CD4-positive, alpha-beta T cell treated with Interleukin-4 for 4 hours (primary cell): ENCODE measurements at regions not wholly inside any gene's neighbourhood (a gene's known extent, or its start where the extent isn't known, plus 50 kb on each side); places are given as distances from the start of the nearest gene placed in this dataset.
"Not testable (repeated sequence)": the region's sequence is repeated elsewhere in the genome, so short reads cannot be mapped to it uniquely, and the experiment has no call there.

Source experiments
- DNase-seq: peaks from one replicate; pipeline ENCODE4 v3.0.0-alpha.2; 2020

DNA sequence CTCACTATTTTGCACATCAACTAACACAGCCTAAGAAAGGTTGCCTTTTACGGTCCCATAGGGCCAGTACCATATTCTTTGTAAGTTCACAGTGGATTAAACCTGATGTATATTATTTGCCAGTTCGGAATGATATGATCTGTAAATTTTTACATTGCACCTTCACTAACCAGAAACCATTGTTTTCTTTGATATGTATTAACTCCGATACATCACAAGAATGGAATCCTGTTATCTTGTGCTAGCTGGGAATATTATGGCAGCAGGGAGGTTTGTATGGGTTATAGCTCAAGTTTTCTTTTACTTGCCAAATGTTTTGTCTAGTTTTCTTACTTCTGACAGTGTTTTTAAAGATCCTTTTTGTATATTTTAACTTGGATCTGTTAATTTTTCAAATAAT is 51.4 kb upstream of the S1PR1 start:
- DNase-seq = no peak

DNA sequence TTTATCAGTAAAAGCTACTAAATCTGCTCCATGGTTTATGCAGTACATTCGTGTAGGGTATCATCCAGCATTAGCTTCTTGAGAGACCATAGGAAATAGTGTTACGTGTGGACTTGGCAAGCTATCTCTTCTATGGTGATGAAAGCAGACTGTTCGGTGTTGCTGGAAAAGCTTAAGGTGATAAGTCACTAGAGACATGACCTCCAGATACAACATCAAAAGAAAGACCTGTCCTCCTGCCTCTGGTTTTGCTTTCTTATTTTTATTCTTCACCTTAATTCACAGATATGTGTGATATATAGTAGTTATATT is 53.5 kb upstream of the S1PR1 start:
- no peak for DNase-seq

DNA sequence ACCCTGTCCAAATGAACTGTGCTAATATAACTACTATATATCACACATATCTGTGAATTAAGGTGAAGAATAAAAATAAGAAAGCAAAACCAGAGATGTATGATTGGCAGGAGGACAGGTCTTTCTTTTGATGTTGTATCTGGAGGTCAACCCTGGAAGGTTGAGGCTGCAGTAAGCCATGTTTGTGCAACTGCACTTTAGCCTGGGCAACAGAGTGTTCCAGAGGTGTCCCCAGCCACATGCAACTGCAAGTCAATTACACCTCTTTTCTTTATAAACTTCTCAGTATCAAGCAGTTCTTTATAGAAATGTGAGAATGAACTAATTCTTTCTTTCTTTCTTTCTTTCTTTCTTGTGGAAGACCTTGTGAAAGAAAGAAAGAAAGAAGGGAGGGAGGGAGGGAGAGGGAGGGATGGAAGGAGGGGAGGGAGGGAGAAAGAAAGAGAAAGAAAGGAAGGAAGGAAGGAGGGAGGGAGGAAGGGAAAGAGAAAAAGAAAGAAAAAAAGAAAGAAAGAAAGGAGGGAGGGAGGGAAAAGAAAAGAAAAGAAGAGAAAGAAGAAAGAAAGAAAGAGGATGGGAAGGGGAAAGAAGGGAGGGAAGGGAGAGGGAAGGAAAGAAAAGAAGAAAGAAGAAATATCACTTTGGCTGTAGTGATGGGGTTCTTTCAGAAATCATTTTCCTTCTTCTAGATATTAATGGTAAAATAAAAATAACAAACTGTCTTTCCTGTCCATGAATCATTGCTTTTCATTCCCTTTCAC is 54.0 kb upstream of the S1PR1 start:
- no peak for DNase-seq

DNA sequence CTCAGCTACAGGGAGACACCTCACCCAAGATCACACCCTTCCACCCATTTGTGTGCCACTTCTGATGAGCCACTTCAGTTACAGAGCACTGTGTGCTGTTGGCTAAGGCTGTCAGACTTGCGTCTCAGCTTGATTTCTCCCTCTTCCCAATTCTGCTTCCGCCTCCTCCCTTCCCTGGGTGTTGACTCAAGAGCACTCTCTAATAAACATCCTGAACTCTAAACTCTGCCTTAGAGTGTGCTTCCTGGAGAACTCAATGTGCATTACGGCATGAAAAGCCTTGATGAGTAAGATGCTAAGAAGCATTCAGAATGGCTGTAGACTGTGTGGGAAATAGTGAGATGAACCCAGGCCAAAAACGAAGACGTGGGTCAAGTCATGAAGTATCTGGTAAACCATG is 54.9 kb upstream of the S1PR1 start:
- DNase-seq = no peak

DNA sequence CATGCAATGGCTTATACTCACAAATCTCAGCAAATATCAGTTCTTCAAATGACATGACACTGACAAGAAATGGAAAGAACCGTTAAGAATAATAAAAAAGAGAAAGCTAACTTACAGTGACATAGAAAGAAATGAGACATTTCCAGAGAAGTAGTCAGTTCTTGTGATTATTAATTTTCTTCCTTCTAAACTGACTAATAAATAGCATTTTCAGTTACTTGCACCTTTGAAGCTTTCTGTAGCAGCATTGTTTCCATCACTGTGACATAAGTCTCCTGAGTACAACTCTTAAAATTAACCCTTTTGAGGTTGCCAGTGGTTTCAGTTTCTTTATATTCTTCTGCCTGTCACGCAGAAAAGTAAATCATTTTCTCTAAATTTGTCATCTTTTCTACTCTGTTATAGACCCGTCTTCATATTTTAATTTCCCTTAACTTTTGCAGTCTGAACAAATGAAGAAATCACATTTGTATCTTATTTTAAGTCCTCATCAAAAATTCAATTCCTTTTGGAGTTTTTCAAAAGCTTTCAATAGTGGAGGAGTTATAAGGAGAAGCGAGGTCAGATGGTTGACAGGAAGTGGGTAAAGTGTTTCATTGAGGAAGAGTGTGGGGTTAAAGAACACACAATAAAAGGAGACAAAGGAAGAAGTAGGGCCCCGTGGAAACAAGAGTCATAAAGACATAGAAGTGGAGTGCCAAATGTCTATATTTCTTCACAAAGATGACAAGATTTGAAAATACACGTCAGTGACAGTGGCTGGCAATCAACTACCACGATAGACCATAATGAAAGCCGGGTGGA is 57.9 kb upstream of the S1PR1 start:
- peak; percentile 53 for DNase-seq

DNA sequence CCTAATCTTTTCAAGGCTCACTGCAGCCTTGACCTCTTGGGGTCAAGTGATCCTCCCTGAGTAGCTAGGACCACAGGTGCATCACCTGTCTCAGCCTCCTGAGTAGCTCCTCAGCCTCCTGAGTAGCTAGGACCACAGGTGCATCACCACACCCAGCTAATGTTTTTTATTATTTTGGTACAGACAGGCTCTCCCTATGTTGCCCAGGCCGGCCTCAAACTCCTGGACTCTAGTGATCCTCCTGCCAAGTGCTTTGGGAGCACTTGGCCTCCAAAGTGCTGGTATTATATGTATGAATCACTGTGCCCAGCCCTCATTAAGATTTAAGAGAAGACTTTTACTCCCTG is 58.5 kb upstream of the S1PR1 start:
- no peak for DNase-seq

DNA sequence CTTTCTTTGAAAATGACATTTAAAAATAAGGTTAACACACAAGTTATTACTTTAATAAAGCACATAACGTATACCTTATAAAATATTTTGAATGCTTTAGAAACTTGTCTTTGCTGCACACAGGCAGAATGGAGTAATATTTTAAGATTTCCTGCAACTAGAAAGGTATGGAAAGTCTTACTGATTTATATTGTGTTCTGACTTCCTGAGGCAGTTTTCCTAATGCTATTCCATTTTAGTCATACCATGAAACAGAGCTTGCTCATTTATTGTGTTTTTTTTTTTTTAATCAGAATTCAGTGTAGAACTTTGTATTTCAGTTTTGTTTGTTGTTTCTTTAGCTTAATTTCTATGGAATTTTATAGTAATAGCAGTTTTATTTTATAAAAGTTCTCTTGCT is 60.9 kb upstream of the S1PR1 start:
- no peak for DNase-seq

DNA sequence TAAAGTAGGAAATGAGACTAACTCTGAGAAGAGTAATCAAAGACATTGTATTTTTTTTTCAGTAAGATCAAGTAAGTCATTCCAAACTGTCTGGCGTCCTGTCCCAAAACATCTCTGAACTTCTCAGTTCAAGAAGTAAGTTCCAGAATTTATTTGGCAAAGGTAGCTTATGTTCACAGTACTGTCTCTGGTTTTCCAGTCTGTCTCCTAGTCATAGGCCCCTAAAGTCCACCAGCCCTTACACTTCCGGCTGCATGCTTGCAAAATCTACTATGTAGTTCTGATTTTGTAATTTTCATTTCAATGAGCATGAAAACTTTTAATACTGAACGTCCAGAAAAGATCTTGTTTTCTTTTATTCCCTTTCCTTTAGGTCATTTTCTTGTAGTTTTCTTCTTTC is 61.4 kb upstream of the S1PR1 start:
- no peak for DNase-seq

DNA sequence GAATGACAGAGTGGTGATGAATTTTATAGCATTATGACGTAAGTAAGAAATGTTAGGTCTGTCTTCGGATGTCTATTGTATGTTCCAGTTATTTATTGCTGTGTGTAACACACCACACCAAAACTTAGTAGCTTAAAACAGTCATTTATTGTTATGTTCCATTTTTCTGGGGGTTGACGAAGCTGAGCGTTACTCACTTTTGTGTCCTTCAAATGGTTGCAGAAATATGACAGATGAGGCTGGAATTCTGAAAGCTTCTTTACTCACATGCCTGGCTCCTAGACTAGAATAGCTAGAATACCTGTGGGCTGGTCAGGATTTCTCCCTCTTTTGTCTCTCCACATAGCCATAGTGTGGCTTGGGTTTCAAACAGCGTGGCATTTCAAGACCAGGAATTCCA is 62.1 kb upstream of the S1PR1 start:
- no peak for DNase-seq

DNA sequence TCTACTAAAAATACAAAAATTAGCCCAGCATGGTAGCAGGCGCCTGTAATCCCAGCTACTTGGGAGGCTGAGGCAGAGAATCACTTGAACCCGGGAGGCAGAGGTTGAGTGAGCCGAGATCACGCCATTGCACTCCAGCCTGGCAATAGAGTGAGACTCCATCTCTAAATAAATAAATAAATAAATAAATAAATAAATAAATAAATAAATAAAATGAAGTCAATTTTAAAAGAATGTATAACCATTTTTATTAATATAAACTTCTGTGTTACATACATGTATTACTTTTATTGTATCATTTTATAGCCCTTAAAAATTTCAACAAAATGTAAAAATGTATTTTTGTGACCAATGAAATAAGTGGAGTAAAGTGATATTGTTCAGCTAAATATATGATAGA is 62.5 kb upstream of the S1PR1 start:
- DNase-seq = not testable (repeated sequence)

DNA sequence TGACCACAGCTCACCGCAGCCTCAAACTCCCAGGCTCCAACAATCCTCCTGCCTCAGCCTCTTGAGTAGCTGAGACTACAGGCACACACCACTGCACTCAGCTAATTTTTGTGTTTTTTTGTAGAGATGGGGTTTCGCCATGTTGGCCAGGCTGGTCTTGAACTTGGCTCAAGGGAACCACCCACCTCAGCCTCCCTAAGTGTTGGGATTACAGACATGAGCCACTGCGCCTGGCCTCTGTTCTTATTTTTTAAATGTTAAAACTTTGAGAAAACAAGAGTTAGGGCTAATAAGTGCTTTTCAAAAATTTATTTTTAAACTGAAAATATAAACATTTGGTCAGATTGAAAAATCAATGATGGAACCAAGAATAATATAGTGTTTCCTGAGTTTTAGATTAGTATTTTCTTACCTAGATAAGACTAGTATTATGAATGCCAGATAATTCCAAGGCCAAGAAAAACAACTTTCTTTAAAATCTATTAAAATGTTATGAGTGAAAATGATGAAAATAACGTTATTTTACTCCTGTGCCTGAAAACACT is 66.2 kb upstream of the S1PR1 start:
- no peak for DNase-seq

DNA sequence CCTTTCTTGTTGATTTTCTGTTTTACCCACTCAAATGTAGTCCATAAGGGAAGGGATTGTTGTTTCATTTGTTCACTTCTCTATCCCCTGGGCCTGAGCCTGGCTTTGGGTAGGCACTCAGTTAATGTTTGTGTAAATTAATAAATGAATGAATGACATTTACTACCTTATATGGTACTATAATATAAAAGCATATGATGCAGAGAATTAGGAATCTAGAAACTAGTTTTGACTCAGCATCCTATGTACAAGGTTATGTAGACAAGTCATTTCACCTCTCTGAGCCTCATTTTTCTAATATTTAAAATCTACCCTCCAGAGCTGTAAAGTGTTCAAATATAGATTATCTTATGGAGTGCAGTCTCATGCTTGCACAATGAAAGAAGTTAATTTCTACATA is 68.9 kb upstream of the S1PR1 start:
- no peak for DNase-seq

DNA sequence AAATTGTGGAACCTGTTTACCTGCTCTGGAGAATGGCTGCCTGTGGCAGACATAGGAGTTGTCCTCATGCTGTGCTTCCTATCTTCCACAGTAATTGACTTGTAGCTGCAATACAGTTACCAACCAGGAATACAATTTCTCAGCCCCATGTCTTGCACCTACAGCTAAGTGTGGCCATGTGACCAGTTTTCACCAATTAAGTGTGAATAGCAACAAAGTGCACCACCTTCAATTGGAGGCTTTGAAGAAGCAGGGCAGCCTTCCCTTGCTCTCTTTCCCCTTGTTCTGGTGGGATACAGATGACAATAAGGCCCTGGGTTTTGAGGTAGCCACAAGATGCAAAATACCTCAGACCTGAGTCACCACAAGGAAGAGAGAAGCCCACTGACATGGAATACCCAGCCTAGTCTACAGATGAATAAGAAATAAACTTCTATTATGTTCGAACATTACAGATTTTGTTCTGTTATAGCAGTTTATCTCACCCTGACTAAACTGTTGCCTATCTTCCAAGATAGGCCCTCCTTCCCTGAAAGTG is 70.2 kb upstream of the S1PR1 start:
- DNase-seq = no peak

DNA sequence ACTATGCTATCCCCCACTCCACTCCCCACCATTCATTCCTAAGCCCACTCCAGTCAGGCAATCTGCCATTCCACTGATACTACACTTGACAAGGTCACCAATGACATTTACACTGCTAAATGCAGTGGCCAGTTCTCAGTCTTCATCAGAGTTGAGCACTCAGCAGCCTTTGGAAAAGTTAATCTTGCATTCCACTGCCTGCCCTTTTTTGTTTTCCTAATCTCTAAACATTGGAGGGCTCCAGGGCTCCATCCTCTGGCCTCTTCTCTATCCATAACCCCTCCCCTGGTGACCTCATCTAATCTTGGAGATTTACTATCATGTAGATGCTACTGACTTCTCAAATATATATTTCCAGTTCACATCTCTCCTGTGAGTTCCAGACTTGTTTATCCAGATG is 70.9 kb upstream of the S1PR1 start:
- DNase-seq = no peak

DNA sequence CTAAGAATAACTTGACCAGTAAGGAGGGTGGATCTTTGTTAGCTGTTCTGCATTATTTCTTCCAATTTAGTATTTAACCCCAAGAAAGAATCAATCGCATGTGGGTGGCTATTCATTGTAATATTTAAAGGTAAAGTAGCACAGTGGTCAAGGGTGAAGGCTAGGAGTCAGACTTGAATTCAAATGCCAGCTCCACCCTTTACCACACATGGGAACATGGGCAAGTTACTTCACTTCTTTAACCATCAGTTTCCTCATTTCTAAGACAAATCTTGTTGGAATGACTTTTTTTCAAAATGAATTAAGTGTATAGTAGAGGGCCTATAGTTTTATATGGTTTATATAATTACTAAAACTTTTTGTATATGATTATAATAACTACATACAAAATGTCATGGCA is 71.3 kb upstream of the S1PR1 start:
- DNase-seq = no peak

DNA sequence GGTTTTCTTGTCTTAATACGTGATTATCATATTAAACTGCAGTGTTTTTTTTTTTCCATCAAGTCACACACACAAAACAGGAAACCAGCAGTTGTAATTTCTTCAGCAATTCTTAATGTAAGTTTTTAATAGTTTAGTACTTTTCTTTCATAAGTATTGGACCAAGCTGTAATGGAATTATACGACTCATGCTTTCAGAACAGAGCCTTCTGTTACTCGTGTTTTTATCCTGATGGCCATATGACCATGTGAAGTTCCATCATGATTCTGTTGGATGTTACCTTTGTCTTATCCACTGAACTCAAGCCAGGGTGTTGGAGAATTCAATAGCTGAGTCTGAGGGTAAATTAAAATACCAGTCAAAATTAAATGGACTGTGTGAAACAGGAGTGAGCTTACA is 72.0 kb upstream of the S1PR1 start:
- DNase-seq = no peak

DNA sequence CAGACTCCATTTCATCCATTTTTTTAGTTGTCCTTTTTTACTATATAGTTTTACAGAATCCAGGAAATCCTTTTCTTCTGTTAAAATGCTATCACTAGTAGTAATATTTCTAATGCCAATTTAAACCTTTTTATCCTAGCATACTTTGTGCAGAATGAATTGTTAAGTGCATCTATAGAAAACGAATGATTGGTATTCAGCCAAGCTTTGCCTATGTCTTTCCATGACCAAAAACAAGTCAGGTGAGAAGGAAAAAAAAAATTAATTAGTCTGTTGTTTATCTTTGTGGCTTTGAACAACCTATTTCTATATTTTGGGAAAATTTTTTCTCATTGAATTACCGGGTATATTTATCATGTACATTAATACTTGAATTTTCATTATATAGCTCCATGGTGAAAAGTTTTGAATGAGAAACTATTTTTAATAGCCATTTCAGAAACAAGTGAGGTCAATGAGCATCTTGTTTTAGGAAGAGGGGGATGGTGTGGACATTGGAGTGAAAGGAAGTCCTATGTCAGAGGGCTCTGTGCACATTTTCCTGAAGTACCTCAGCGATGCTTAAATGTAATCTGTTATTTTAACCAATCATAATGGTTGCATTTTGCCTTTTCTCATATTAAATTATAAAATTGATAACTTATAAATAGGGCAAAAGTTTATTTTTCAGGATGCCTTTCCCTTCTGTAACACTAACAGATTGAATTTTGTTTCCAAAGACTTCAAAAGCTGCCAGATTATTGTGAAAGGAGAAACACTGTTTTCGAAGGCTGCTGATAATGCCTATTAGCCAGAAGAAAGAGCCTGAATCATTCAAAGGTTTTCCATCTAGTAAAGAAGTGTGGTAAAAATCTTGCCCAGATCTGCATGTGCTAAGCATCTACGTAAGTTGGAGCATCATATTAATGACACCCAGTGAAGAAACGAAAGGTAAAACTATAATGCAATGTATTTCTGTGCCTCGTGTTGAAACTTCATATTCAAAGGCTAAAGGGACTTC is 73.8 kb upstream of the S1PR1 start:
- DNase-seq = no peak

DNA sequence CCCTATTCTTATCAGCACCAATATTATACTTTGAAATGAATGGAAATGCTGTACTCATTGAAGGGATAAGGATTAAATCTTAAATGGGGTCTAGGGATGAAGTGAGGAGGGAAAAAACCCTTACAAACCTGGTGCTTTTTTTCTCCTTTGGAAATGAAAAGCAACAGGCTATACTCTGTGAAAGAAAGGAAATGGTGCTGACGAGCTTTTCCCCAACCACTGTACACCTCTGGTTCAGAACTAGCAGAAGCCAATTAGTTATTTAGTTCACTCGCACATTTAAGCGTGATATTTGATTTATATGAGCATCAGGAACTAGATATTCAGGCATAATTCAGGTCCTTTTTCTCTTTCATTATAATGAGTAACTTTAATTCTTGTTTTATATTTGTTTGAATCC is 74.5 kb upstream of the S1PR1 start:
- no peak for DNase-seq

DNA sequence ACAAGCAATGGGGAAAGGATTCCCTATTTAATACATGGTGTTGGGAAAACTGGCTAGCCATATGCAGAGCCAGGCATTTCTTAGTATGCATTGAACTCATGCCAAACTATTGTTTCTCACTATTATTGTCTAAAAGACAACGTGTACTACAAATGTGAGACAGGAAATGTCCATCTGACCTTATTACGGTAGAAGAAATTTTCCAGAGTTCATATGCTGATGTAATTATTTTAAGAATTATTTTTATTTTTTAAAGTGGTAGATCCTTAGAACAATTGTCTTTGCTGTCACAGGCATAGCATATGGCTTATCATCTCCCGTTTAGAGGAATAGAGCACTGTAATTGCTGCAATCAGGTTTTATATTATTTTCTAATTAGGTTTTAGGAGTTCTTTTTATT is 75.2 kb upstream of the S1PR1 start:
- no peak for DNase-seq

DNA sequence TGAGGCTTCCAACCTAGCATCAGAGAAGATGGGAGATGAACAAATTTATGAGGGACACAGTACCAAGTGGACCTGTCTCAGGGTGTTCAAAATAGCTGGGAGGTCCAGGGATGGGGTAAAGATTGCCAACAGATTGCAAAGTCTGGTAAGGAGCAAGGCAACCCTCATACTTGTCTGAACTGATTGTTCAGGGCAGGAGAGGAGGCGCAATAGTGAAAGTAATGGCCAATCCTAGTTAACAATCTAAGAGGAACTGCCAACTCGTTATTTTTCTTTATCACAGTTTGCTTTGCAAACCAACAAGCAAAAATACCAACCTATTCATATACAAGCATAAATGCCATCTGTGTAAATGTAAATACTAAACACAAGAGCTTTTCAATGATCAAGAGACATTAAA is 78.4 kb upstream of the S1PR1 start:
- DNase-seq = no peak

DNA sequence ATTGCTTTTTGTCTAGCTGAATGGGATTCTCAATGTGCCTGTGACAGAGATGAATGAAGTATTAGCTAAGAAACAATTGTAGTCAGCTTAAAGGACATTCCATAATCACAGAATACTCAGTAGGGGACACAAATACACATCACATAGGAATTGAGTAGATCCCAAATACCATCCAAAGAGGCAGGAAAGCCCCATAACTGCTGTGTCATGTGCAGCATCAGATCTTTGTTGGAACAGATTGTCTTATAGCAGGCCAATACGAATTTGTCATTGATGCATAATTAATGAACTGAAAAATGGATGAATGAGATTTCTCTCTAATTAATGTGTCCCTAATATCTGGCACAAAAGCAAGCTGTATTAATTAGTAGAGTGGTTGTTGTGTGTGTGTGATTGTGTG is 82.3 kb upstream of the S1PR1 start:
- no peak for DNase-seq

DNA sequence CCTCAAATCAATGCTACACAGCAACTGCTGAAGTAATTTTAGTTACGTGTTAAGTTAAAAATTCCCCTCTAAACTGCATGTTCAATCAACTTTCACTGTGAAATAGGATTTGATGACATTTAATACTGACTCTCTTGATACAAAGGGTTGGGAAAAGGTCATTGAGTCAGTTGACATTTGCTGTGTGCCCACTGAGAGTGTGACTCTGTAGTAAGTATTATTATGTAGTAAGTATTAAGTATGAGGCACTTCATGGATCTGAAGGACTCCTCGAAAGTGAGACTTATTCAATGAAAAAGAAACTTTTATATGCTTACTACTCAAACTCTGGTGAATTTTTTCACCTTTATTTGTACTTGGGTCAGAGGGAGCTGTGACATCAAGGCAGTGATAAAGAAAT is 83.1 kb upstream of the S1PR1 start:
- DNase-seq = no peak

DNA sequence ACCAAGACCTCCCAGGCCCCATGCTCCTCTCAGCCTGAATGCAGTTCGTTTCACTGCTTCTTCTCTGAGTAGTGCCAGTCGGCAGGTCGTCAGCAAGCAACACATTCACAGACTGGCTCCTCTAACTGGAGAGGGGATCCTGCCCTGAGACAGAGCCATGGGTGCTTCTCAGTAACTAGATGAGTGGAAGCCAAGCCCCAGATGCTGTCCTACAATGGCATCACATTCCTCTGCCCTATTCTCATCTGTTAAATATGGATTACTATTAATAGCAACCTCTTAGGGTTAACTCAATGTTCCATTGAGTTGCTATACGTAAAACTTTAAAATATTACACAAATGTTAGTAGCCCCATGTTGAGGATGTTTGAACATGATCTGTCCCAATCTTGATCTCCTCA is 84.2 kb upstream of the S1PR1 start:
- no peak for DNase-seq
